ENCODE measurements at regions not wholly inside any gene's neighbourhood (a gene's known extent, or its start where the extent isn't known, plus 50 kb on each side); places are given as distances from the start of the nearest gene placed in this dataset.

DNA sequence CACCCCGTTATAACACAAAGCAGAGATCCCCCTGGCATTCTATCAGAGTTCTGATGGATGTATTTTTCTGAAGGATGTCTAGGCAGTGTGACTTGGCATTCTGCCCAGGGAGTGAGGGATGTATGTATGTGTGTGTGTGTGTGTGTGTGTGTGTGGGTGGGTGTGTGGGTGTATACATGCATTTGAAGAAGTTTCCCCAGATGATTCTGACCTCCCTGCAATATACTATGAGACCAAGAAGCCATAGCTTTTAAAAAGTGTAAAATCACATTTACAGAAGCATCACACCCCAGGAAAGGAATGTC is 59.7 kb upstream of the NAP1L1 start:
- TF ChIP-seq, protein P1, sequence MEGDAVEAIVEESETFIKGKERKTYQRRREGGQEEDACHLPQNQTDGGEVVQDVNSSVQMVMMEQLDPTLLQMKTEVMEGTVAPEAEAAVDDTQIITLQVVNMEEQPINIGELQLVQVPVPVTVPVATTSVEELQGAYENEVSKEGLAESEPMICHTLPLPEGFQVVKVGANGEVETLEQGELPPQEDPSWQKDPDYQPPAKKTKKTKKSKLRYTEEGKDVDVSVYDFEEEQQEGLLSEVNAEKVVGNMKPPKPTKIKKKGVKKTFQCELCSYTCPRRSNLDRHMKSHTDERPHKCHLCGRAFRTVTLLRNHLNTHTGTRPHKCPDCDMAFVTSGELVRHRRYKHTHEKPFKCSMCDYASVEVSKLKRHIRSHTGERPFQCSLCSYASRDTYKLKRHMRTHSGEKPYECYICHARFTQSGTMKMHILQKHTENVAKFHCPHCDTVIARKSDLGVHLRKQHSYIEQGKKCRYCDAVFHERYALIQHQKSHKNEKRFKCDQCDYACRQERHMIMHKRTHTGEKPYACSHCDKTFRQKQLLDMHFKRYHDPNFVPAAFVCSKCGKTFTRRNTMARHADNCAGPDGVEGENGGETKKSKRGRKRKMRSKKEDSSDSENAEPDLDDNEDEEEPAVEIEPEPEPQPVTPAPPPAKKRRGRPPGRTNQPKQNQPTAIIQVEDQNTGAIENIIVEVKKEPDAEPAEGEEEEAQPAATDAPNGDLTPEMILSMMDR (IDR thresholded peaks at IDR 0.05; ENCODE audit: extremely low read depth, insufficient read depth, missing control alignments), result no peak
- DNase-seq (ENCODE audit: low spot score), result no peak
- in situ Hi-C loops (cut with MboI; ENCODE audit: low pct_unique_long_range_greater_than_20kb, low sequenced_read_pairs, unreplicated experiment), result no loop called here

DNA sequence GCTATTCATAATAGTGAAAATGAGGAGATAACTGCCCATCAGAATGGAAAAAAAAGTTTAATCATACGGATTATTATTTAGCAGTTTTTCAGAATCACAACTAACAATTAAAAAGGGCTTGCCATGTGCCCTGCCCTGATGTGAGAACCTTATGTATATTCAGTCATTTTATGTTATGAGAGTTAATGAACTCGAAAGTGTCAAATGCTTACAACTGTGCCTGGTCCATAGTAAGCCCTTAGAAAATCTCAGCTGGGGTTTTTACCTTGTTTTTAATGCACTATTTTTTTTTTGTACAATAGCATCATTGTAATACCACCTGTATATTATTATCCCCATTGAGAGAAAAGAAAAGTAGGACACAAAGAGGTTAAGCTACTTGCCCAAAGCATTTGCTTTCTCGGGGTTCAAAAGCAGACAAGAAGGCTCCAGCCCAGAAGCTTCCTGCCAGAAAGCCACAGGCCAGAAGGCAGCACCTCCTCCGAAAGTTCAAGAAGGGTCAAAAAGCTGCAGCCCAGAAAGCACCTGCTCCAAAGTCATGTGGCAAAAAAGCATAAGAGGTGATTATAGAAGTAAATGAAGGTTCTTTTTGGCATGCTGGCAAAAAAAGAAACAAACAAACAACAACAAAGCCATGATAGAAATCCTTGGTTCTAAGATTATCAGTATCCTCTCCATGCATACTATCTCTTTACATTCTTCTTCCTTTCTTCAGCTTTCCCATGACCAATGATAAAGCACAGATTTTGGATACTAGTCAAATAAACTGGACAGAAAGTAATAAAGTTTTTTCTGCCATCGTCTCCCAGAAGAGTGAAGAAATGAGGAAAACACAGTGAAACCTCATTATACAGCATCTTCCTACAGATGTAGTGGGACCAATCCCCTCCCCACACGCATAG is 59.1 kb upstream of the NAP1L1 start:
- TF ChIP-seq, protein P1 (IDR thresholded peaks at IDR 0.05; ENCODE audit: extremely low read depth, insufficient read depth, missing control alignments), result no peak
- DNase-seq (ENCODE audit: low spot score), result peak; percentile 22
- in situ Hi-C loops (cut with MboI; ENCODE audit: low pct_unique_long_range_greater_than_20kb, low sequenced_read_pairs, unreplicated experiment), result no loop called here

DNA sequence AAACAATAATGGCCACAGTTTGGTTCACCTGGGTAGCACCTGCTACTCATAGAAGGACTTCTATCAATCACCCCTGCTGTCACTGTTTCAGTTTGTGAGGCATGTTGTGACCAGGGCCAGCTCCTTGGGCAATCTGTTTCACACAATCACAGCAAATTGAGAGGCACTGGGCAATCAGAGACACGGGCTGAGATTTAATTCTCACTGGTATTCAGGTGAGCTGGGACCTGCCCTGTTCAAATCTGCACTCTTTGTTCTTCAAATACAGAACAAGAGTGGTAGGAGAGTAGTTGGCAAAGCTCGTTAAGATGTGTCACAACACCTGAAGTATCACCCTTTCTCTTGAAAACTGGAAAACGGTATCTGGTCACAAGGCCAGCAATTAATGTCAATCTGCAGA is 57.8 kb upstream of the NAP1L1 start:
- in situ Hi-C loops (cut with MboI; ENCODE audit: low pct_unique_long_range_greater_than_20kb, low sequenced_read_pairs, unreplicated experiment), result no loop called here
- TF ChIP-seq, protein P1 (IDR thresholded peaks at IDR 0.05; ENCODE audit: extremely low read depth, insufficient read depth, missing control alignments), result no peak
- DNase-seq (ENCODE audit: low spot score), result no peak

DNA sequence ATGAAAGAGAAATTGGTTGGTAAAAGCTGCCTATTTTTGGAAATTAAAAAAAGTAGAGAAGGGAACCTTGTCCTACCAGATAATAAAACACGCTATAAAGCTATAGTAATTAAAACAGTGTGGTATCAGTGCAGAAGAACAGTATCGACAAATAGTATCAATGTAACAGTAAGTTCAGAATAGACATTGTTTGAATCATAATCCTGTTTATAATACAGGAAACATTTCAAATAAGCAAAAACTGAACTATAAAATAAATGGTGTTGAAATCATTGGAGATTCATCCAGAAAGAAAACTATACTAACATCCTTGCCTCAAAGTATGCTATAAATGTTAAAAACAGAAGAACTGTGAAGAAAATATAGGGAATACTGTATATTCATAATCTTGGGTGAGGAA is 54.2 kb upstream of the NAP1L1 start:
- TF ChIP-seq, protein P1 (IDR thresholded peaks at IDR 0.05; ENCODE audit: extremely low read depth, insufficient read depth, missing control alignments), result no peak
- in situ Hi-C loops (cut with MboI; ENCODE audit: low pct_unique_long_range_greater_than_20kb, low sequenced_read_pairs, unreplicated experiment), result no loop called here
- no peak for DNase-seq (ENCODE audit: low spot score)

DNA sequence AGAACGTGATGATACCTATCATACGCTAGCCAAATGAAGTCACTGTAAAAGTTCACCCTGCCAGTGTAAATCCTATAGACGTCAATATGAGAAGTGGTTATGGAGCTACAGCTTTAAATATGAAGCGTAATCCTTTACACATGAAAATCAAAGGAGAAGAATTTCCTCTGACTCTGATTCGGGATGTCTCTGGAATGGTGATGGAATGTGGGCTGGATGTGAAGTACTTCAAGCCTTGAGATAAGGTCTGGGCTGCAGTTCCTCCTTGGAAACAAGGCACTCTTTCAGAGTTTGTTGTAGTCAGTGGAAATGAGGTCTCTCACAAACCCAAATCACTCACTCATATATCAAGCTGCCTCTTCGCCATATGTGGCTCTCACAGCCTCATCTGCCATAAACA is 53.1 kb upstream of the NAP1L1 start:
- no peak for DNase-seq (ENCODE audit: low spot score)
- in situ Hi-C loops (cut with MboI; ENCODE audit: low pct_unique_long_range_greater_than_20kb, low sequenced_read_pairs, unreplicated experiment), result no loop called here
- TF ChIP-seq, protein P1 (IDR thresholded peaks at IDR 0.05; ENCODE audit: extremely low read depth, insufficient read depth, missing control alignments), result no peak

DNA sequence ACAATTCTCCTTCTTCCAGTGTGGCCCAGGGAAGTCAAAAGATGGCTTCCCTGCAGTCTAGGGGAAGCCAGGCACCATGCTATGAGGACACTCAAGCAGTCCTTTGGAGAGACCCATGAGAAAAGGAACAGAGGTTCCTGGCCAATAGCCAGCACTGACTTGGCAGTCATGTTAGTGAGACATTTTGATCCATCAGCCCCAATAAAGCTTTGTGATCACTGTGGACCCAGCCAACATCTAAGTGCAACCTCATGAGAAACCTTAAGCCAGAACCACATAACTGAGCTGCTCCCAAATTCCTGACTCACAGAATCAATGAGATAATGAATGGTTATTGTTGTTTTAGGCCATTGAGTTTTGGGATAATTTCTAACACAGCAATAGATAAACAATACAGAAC is 51.0 kb upstream of the NAP1L1 start:
- no peak for DNase-seq (ENCODE audit: low spot score)
- TF ChIP-seq, protein P1 (IDR thresholded peaks at IDR 0.05; ENCODE audit: extremely low read depth, insufficient read depth, missing control alignments), result no peak
- in situ Hi-C loops (cut with MboI; ENCODE audit: low pct_unique_long_range_greater_than_20kb, low sequenced_read_pairs, unreplicated experiment), result no loop called here
